Subcutaneous abdominal adipose tissue (tissue), 5 donors: ENCODE measurements at regions not wholly inside any gene's neighbourhood (a gene's known extent, or its start where the extent isn't known, plus 50 kb on each side); places are given as distances from the start of the nearest gene placed in this dataset.

ENCODE experiments used
- H3K27ac ChIP-seq: one replicate; pipeline ENCODE4 v1.7.0; 2013; ENCODE audit warnings: low read depth, mild to moderate bottlenecking, inconsistent platforms, low read length, moderate library complexity
- H3K27me3 ChIP-seq, 5 donors: one replicate each; pipeline ENCODE4 v1.7.0; 2013; ENCODE audit warnings: low read length in 5 of 5, inconsistent platforms in 1 of 5; ENCODE audit not compliant: control insufficient read depth in 5 of 5, insufficient read depth in 4 of 5
- H3K36me3 ChIP-seq, 5 donors: one replicate each; pipeline ENCODE4 v1.7.0; 2013; ENCODE audit warnings: low read length in 5 of 5; ENCODE audit not compliant: control insufficient read depth in 5 of 5, insufficient read depth in 5 of 5
- H3K4me1 ChIP-seq, 5 donors: one replicate each; pipeline ENCODE4 v1.7.0; 2013; ENCODE audit warnings: low read length in 5 of 5, mild to moderate bottlenecking in 3 of 5, moderate library complexity in 1 of 5; ENCODE audit not compliant: control insufficient read depth in 5 of 5, insufficient read depth in 5 of 5
- H3K4me3 ChIP-seq, 5 donors: one replicate each; pipeline ENCODE4 v1.7.0; 2013; ENCODE audit warnings: low read length in 5 of 5, low read depth in 1 of 5
- H3K9ac ChIP-seq, 5 donors: one replicate each; pipeline ENCODE4 v1.7.0; 2013; ENCODE audit warnings: low read length in 5 of 5, mild to moderate bottlenecking in 4 of 5, moderate library complexity in 3 of 5
- H3K9me3 ChIP-seq, 5 donors: one replicate each; pipeline ENCODE4 v1.7.0; 2013; ENCODE audit warnings: low read length in 5 of 5; ENCODE audit not compliant: control insufficient read depth in 5 of 5
- donor health status: healthy.
- donor health status: healthy.
- donor health status: healthy.
- donor health status: healthy.
- donor health status: healthy.

- no peak overlapping the region for H3K4me3 ChIP-seq
- H3K4me1 ChIP-seq = peaks cover 0 to 5% (median 0%) of the 10 kb centered on the region in 5 donors
- no peaks in the 10 kb centered on the region for H3K36me3 ChIP-seq
- no peak overlapping the region for H3K27ac ChIP-seq
- H3K27me3 ChIP-seq = peaks cover 0 to 3% (median 0%) of the 10 kb centered on the region in 5 donors
- no peaks in the 10 kb centered on the region for H3K9me3 ChIP-seq
- H3K9ac ChIP-seq = no peak overlapping the region
Observed at GRCh38 chr1:42096554-42096953, 56.7 kb upstream of the GUCA2B start.

GRCh38 chr1:42089246-42089645 is 64.0 kb upstream of the GUCA2B start:
- no peak overlapping the region for H3K27ac ChIP-seq
- H3K36me3 ChIP-seq = no peaks in the 10 kb centered on the region
- peaks cover 0 to 11% (median 4%) of the 10 kb centered on the region in 5 donors for H3K9me3 ChIP-seq
- no peak overlapping the region for H3K9ac ChIP-seq
- H3K27me3 ChIP-seq = no peaks in the 10 kb centered on the region
- H3K4me3 ChIP-seq = no peak overlapping the region
- H3K4me1 ChIP-seq = peaks cover 0 to 23% (median 15%) of the 10 kb centered on the region in 5 donors

GRCh38 chr1:42086146-42086545 is 67.1 kb upstream of the GUCA2B start:
- Histone ChIP-seq H3K36me3 (no peaks in the 10 kb centered on the region), H3K4me1 (peaks cover 0 to 25% (median 15%) of the 10 kb centered on the region in 5 donors), H3K9ac (no peak overlapping the region)

GRCh38 chr1:42085596-42085995 is 67.6 kb upstream of the GUCA2B start:
- Histone ChIP-seq H3K9ac (no peak overlapping the region), H3K27ac (peak overlapping the region; percentile 47), H3K36me3 (no peaks in the 10 kb centered on the region), H3K4me1 (peaks cover 2 to 25% (median 15%) of the 10 kb centered on the region in 5 donors), H3K9me3 (peaks cover 0 to 16% (median 4%) of the 10 kb centered on the region in 5 donors), H3K4me3 (peak overlapping the region in 1 of 5 donors; percentile 2), H3K27me3 (peaks cover 0 to 2% (median 0%) of the 10 kb centered on the region in 5 donors)

More at GRCh38 chr1:42086146-42086545, 67.1 kb upstream of the GUCA2B start:
- H3K27me3 ChIP-seq = no peaks in the 10 kb centered on the region
- H3K9me3 ChIP-seq = peaks cover 0 to 15% (median 4%) of the 10 kb centered on the region in 5 donors
- no peak overlapping the region for H3K4me3 ChIP-seq
- no peak overlapping the region for H3K27ac ChIP-seq

- H3K4me1 ChIP-seq = peaks cover 3 to 24% (median 15%) of the 10 kb centered on the region in 5 donors
- peaks cover 0 to 3% (median 0%) of the 10 kb centered on the region in 5 donors for H3K27me3 ChIP-seq
- H3K9me3 ChIP-seq = peaks cover 0 to 17% (median 3%) of the 10 kb centered on the region in 5 donors
- no peak overlapping the region for H3K27ac ChIP-seq
- no peak overlapping the region for H3K4me3 ChIP-seq
- H3K36me3 ChIP-seq = no peaks in the 10 kb centered on the region
- no peak overlapping the region for H3K9ac ChIP-seq
Observed at GRCh38 chr1:42081475-42081874, 71.7 kb upstream of the GUCA2B start.

- no peaks in the 10 kb centered on the region for H3K4me1 ChIP-seq
- H3K9ac ChIP-seq = no peak overlapping the region
- no peak overlapping the region for H3K27ac ChIP-seq
- H3K27me3 ChIP-seq = no peaks in the 10 kb centered on the region
- no peak overlapping the region for H3K4me3 ChIP-seq
- H3K36me3 ChIP-seq = no peaks in the 10 kb centered on the region
- H3K9me3 ChIP-seq = peaks cover 0 to 9% (median 0%) of the 10 kb centered on the region in 5 donors
Observed at GRCh38 chr1:42075179-42075578, 78.0 kb upstream of the GUCA2B start.

- Histone ChIP-seq H3K27ac (no peak overlapping the region), H3K36me3 (no peaks in the 10 kb centered on the region), H3K4me3 (no peak overlapping the region), H3K4me1 (no peaks in the 10 kb centered on the region), H3K27me3 (no peaks in the 10 kb centered on the region), H3K9me3 (no peaks in the 10 kb centered on the region), H3K9ac (no peak overlapping the region)
Observed at GRCh38 chr1:42070996-42071395, 82.2 kb upstream of the GUCA2B start.

- Histone ChIP-seq H3K9ac (no peak overlapping the region), H3K4me3 (peak overlapping the region in 1 of 5 donors; percentile 28), H3K36me3 (no peaks in the 10 kb centered on the region), H3K27ac (no peak overlapping the region), H3K27me3 (no peaks in the 10 kb centered on the region), H3K9me3 (peaks cover 0 to 8% (median 4%) of the 10 kb centered on the region in 5 donors), H3K4me1 (no peaks in the 10 kb centered on the region)
Observed at GRCh38 chr1:42057800-42058199, 95.4 kb upstream of the GUCA2B start.

- Histone ChIP-seq H3K9ac (no peak overlapping the region), H3K4me1 (no peaks in the 10 kb centered on the region), H3K9me3 (peaks cover 0 to 8% (median 4%) of the 10 kb centered on the region in 5 donors), H3K4me3 (no peak overlapping the region), H3K27me3 (no peaks in the 10 kb centered on the region), H3K27ac (no peak overlapping the region), H3K36me3 (no peaks in the 10 kb centered on the region)
Observed at GRCh38 chr1:42056460-42056859, 96.8 kb upstream of the GUCA2B start.

- Histone ChIP-seq H3K27ac (no peak overlapping the region), H3K9ac (no peak overlapping the region), H3K9me3 (peaks cover 0 to 8% (median 4%) of the 10 kb centered on the region in 5 donors), H3K27me3 (no peaks in the 10 kb centered on the region), H3K4me3 (no peak overlapping the region), H3K4me1 (no peaks in the 10 kb centered on the region), H3K36me3 (no peaks in the 10 kb centered on the region)
Observed at GRCh38 chr1:42055061-42055460, 98.1 kb upstream of the GUCA2B start.
